OCI-LY3 (cell line): ENCODE measurements at regions not wholly inside any gene's neighbourhood (a gene's known extent, or its start where the extent isn't known, plus 50 kb on each side); places are given as distances from the start of the nearest gene placed in this dataset.

Experiments used
- H2AFZ ChIP-seq: fragments of 200-600, 300-600 bp; shearing (Covaris generic); 2 replicates; pipeline ENCODE4 v1.6.0; 2014; ENCODE audit warnings: antibody characterized with exemption, low read depth, low read length
- H3K27ac ChIP-seq: fragments of 200-600, 300-600 bp; sonication (generic); 2 replicates; pipeline ENCODE4 v1.5.1; 2014; ENCODE audit warnings: mild to moderate bottlenecking, low read length, moderate library complexity, mixed read lengths
- H3K27me3 ChIP-seq: fragments of 200-600, 300-600 bp; sonication (generic); 2 replicates; pipeline ENCODE4 v1.6.1; 2014; ENCODE audit warnings: low read depth, low read length, mixed read lengths
- H3K36me3 ChIP-seq: fragments of 200-600, 300-600 bp; sonication (generic); replicated peaks from 2 replicates; pipeline ENCODE3; 2014; ENCODE audit warnings: low read depth, low read length, mixed read lengths
- H3K4me1 ChIP-seq: fragments of 300-600, 200-600 bp; sonication (generic); 2 replicates; pipeline ENCODE4 v1.6.1; 2014; ENCODE audit warnings: low read length, mixed read lengths
- H3K4me2 ChIP-seq: fragments of 200-600, 300-600 bp; sonication (generic); 2 replicates; pipeline ENCODE4 v1.6.1; 2014; ENCODE audit warnings: low read length, mixed read lengths
- H3K4me3 ChIP-seq: fragments of 300-600, 200-600 bp; sonication (generic); 2 replicates; pipeline ENCODE4 v1.5.1; 2014; ENCODE audit warnings: antibody characterized with exemption, mild to moderate bottlenecking, low read length, moderate library complexity
- H3K79me2 ChIP-seq: fragments of 300-600, 200-600 bp; shearing (Covaris generic); 2 replicates; pipeline ENCODE4 v1.6.1; 2014; ENCODE audit warnings: mild to moderate bottlenecking, low read length, mixed read lengths
- H3K9ac ChIP-seq: fragments of 300-600, 200-600 bp; shearing (Covaris generic); 2 replicates; pipeline ENCODE4 v1.6.0; 2014; ENCODE audit warnings: mild to moderate bottlenecking, low read length, moderate library complexity
- H3K9me3 ChIP-seq: fragments of 200-600, 300-600 bp; shearing (Covaris generic); 2 replicates; pipeline ENCODE4 v1.6.1; 2014; ENCODE audit warnings: low read length, mixed read lengths; ENCODE audit not compliant: insufficient read depth
- H4K20me1 ChIP-seq: fragments of 200-600, 300-600 bp; sonication (generic); 2 replicates; pipeline ENCODE4 v1.6.1; 2016; ENCODE audit warnings: low read length, mixed read lengths; ENCODE audit not compliant: insufficient read depth
- CTCF ChIP-seq: fragments of 200-600, 300-600 bp; sonication (generic); IDR thresholded peaks from 2 replicates; pipeline ENCODE4 v1.5.1; 2014; ENCODE audit warnings: antibody characterized with exemption, low read length, low read depth
- EZH2phosphoT487 ChIP-seq: fragments of 200-600 bp; shearing (Covaris generic); IDR thresholded peaks from 2 replicates; pipeline ENCODE4 v1.6.1; 2018; ENCODE audit warnings: antibody characterized with exemption, mixed run types, low read depth

GRCh38 chr4:57200799-57201327, 90.7 kb upstream of the IGFBP7 start:
- TF ChIP-seq CTCF, result no peak
- no peak for TF ChIP-seq EZH2phosphoT487
- no peak overlapping the region for H3K9ac ChIP-seq
- no peaks in the 10 kb centered on the region for H3K9me3 ChIP-seq
- no peaks in the 10 kb centered on the region for H3K27me3 ChIP-seq
- H3K4me2 ChIP-seq, result no peak overlapping the region
- H3K36me3 ChIP-seq, result no peaks in the 10 kb centered on the region
- no peak overlapping the region for H2AFZ ChIP-seq
- H3K79me2 ChIP-seq, result no peaks in the 10 kb centered on the region
- H3K4me3 ChIP-seq, result no peak overlapping the region
- H3K27ac ChIP-seq, result no peak overlapping the region
- H3K4me1 ChIP-seq, result no peaks in the 10 kb centered on the region
- H4K20me1 ChIP-seq, result no peaks in the 10 kb centered on the region

GRCh38 chr4:57199267-57199666, 89.1 kb upstream of the IGFBP7 start:
- Histone ChIP-seq H2AFZ (no peak overlapping the region), H3K4me3 (no peak overlapping the region), H3K27ac (no peak overlapping the region), H3K36me3 (no peaks in the 10 kb centered on the region), H4K20me1 (no peaks in the 10 kb centered on the region), H3K9ac (no peak overlapping the region), H3K4me2 (no peak overlapping the region), H3K27me3 (no peaks in the 10 kb centered on the region), H3K4me1 (no peaks in the 10 kb centered on the region), H3K9me3 (no peaks in the 10 kb centered on the region), H3K79me2 (no peaks in the 10 kb centered on the region)
- TF ChIP-seq CTCF, result no peak
- TF ChIP-seq EZH2phosphoT487, result no peak

- no peaks in the 10 kb centered on the region for H3K9me3 ChIP-seq
- no peak overlapping the region for H3K4me2 ChIP-seq
- no peaks in the 10 kb centered on the region for H3K4me1 ChIP-seq
- H3K9ac ChIP-seq, result no peak overlapping the region
- no peaks in the 10 kb centered on the region for H3K79me2 ChIP-seq
- no peak for TF ChIP-seq CTCF
- no peak for TF ChIP-seq EZH2phosphoT487
- H3K27ac ChIP-seq, result no peak overlapping the region
- no peaks in the 10 kb centered on the region for H3K36me3 ChIP-seq
- no peaks in the 10 kb centered on the region for H3K27me3 ChIP-seq
- no peaks in the 10 kb centered on the region for H4K20me1 ChIP-seq
- H2AFZ ChIP-seq, result no peak overlapping the region
- H3K4me3 ChIP-seq, result no peak overlapping the region
These were observed 85.4 kb upstream of the IGFBP7 start for GRCh38 chr4:57195622-57196021.

GRCh38 chr4:57194068-57194611, 84.0 kb upstream of the IGFBP7 start:
- no peaks in the 10 kb centered on the region for H3K9me3 ChIP-seq
- H3K4me2 ChIP-seq, result no peak overlapping the region
- no peaks in the 10 kb centered on the region for H4K20me1 ChIP-seq
- H3K79me2 ChIP-seq, result no peaks in the 10 kb centered on the region
- no peaks in the 10 kb centered on the region for H3K4me1 ChIP-seq
- H3K36me3 ChIP-seq, result no peaks in the 10 kb centered on the region
- no peak overlapping the region for H3K9ac ChIP-seq
- no peaks in the 10 kb centered on the region for H3K27me3 ChIP-seq
- H2AFZ ChIP-seq, result no peak overlapping the region
- H3K27ac ChIP-seq, result no peak overlapping the region
- TF ChIP-seq CTCF (no peak), EZH2phosphoT487 (no peak)
- no peak overlapping the region for H3K4me3 ChIP-seq
